HepG2 (cell line): ENCODE measurements at regions not wholly inside any gene's neighbourhood (a gene's known extent, or its start where the extent isn't known, plus 50 kb on each side); places are given as distances from the start of the nearest gene placed in this dataset.

Source experiments
- EP300 ChIP-seq, 3 experiments: sonication (generic) in 1 of 3; formaldehyde crosslinking in 1 of 3; IDR thresholded peaks; 2 replicates each; pipeline versions ENCODE4 v1.5.1 to v1.6.1; 2011 to 2020; ENCODE audit warnings: low read depth in 2 of 3, low read length in 2 of 3, borderline replicate concordance in 1 of 3, improper control_type of control experiment in 1 of 3, mild to moderate bottlenecking in 1 of 3, missing genetic modification reagents in 1 of 3, moderate library complexity in 1 of 3
- IKZF1 ChIP-seq: fragments of 450-650 bp; IDR thresholded peaks from 2 replicates; pipeline ENCODE4 v1.7.1; 2016
- KLF13 ChIP-seq: sonication (generic); formaldehyde crosslinking; IDR thresholded peaks from 2 replicates; pipeline ENCODE4 v1.4.0; 2020; ENCODE audit warnings: mild to moderate bottlenecking, missing genetic modification reagents
- SALL2 ChIP-seq: sonication (generic); formaldehyde crosslinking; IDR thresholded peaks from 2 replicates; pipeline ENCODE4 v1.8.1; 2023; ENCODE audit warnings: mild to moderate bottlenecking, missing genetic modification reagents, inconsistent platforms
- SMAD9 ChIP-seq: sonication (generic); formaldehyde crosslinking; IDR thresholded peaks from 2 replicates; pipeline ENCODE4 v1.5.1; 2020; ENCODE audit warnings: mild to moderate bottlenecking, missing genetic modification reagents
- ZBTB49 ChIP-seq: sonication (generic); formaldehyde crosslinking; IDR thresholded peaks from 2 replicates; pipeline ENCODE4 v1.4.0; 2020; ENCODE audit warnings: missing genetic modification reagents, borderline replicate concordance
- ZFP36 ChIP-seq: fragments of 150-350 bp; IDR thresholded peaks from 2 replicates; pipeline ENCODE4 v1.6.1; 2018; ENCODE audit warnings: borderline replicate concordance, low read length, low read depth; ENCODE audit not compliant: partially characterized antibody
- ZNF512B ChIP-seq: sonication (generic); formaldehyde crosslinking; IDR thresholded peaks from 2 replicates; pipeline ENCODE4 v1.5.1; 2020; ENCODE audit warnings: missing genetic modification reagents, mild to moderate bottlenecking, borderline replicate concordance
- TF ChIP-seq, protein P1 (sequence below): IDR thresholded peaks from 2 replicates; pipeline ENCODE4 v1.6.1; 2016; ENCODE audit warnings: low read depth, control low read depth

DNA sequence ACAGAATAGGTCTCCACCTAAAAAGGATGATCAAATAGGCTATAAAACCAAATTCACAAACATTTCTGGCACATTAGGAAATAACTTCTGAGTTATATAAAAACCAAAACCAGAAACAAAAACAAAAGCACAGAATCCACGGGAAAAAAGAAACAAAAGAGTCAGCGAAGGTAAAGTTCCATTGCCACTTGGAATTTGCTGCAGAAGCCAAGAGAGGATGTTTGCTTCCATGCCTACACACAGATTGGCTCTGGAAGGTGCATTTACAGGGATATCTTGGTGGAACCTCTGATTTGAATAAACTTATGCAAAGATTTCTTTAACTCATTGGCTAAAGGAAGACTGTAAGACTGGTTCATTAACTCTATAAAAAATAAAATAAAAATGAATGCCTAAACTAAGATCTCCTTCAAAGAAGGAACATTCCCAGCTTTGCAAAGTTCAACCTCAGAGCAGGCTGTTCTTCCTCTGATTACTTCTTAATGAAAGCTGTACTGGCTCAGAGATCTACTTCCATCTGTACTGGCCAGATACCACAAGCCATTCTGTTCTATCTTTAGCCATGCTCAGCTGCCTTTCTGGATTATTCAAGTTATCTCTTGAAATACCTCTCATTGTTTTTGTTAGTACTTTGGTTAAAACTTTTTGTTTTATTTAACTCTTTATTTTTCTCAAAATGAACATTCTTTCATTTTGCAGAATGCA is 537.5 kb upstream of the CCDC54 start:
- TF ChIP-seq ZBTB49 (CRISPR knock-in tag) (no peak), EP300 (IDR thresholded peaks at IDR 0.05; ENCODE audit: low read depth in 2 of 2, low read length in 2 of 2) (no peak), EP300 (CRISPR knock-in tag; IDR thresholded peaks at IDR 0.05; ENCODE audit: borderline replicate concordance) (no peak), SALL2 (no peak), IKZF1 (no peak), ZFP36 (no peak), SMAD9 (CRISPR knock-in tag) (no peak), KLF13 (CRISPR knock-in tag) (no peak), ZNF512B (no peak)
- TF ChIP-seq, protein P1, sequence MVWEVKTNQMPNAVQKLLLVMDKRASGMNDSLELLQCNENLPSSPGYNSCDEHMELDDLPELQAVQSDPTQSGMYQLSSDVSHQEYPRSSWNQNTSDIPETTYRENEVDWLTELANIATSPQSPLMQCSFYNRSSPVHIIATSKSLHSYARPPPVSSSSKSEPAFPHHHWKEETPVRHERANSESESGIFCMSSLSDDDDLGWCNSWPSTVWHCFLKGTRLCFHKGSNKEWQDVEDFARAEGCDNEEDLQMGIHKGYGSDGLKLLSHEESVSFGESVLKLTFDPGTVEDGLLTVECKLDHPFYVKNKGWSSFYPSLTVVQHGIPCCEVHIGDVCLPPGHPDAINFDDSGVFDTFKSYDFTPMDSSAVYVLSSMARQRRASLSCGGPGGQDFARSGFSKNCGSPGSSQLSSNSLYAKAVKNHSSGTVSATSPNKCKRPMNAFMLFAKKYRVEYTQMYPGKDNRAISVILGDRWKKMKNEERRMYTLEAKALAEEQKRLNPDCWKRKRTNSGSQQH (CRISPR knock-in tag), result no peak
